Testis (tissue), 2 donors: ENCODE measurements at regions not wholly inside any gene's neighbourhood (a gene's known extent, or its start where the extent isn't known, plus 50 kb on each side); places are given as distances from the start of the nearest gene placed in this dataset.

Source experiments
- DNase-seq: peaks from one replicate; pipeline ENCODE4 v3.0.0-alpha.2; 2019
- H3K27ac ChIP-seq, 2 donors: fragments of 200-600 bp; sonication (generic); one replicate each; pipeline ENCODE4 v1.5.1; 2019
- H3K27me3 ChIP-seq: fragments of 200-600 bp; sonication (generic); one replicate; pipeline ENCODE4 v1.5.1; 2019
- H3K36me3 ChIP-seq: fragments of 200-600 bp; sonication (generic); one replicate; pipeline ENCODE4 v1.5.1; 2017; ENCODE audit warnings: low read depth; ENCODE audit errors: missing control alignments
- H3K4me1 ChIP-seq: fragments of 200-600 bp; sonication (generic); one replicate; pipeline ENCODE4 v1.5.1; 2019
- H3K4me3 ChIP-seq, 2 donors: fragments of 200-600 bp; sonication (generic); one replicate each; pipeline ENCODE4 v1.5.1; 2017 to 2019
- H3K9me3 ChIP-seq: fragments of 200-600 bp; sonication (generic); one replicate; pipeline ENCODE4 v1.5.1; 2017
- CTCF ChIP-seq, 3 experiments: fragments of 450-650 bp in 2 of 3; fragments of 200-600 bp in 1 of 3; sonication (generic) in 1 of 3; IDR thresholded peaks; one replicate each; pipeline ENCODE4 v1.5.1; 2016 to 2019; ENCODE audit warnings: antibody characterized with exemption in 3 of 3, mild to moderate bottlenecking in 2 of 3, moderate library complexity in 1 of 3
- POLR2A ChIP-seq: fragments of 450-650 bp; IDR thresholded peaks from one replicate; pipeline ENCODE4 v1.6.1; 2017; ENCODE audit warnings: antibody characterized with exemption, mild to moderate bottlenecking, moderate library complexity
- WGBS, 2 donors: methylation state at CpG; one replicate each; pipeline ENCODE4 v1.1.5; 2018; 5-methylcytosine and 5-hydroxymethylcytosine counted together
- intact Hi-C: fragments of 100-400 bp; cut with DNase I; formaldehyde crosslinking; loops from one replicate; pipeline ENCODE4 v1.15.1; 2023; ENCODE audit warnings: low total_unique reads

GRCh38 chr5:75856056-75856455 is 138.8 kb upstream of the POC5 start:
- Histone ChIP-seq H3K9me3 (no peaks in the 10 kb centered on the region), H3K27me3 (no peaks in the 10 kb centered on the region), H3K4me3 (no peak overlapping the region), H3K27ac (no peak overlapping the region), H3K4me1 (no peaks in the 10 kb centered on the region), H3K36me3 (no peaks in the 10 kb centered on the region)
- DNase-seq = no peak
- no peak for TF ChIP-seq POLR2A
- no peak for TF ChIP-seq CTCF (IDR thresholded peaks at IDR 0.05)
- intact Hi-C loops = no loop called here

GRCh38 chr5:75848077-75848476 is 130.8 kb upstream of the POC5 start:
- no peaks in the 10 kb centered on the region for H3K36me3 ChIP-seq
- no peak for DNase-seq
- no peak overlapping the region for H3K4me3 ChIP-seq
- H3K27me3 ChIP-seq = no peaks in the 10 kb centered on the region
- no peaks in the 10 kb centered on the region for H3K4me1 ChIP-seq
- H3K27ac ChIP-seq = no peak overlapping the region
- intact Hi-C loops = no loop called here
- WGBS, 2 donors = 77 to 90% methylated on average over 1 of the region's 1 CpG
- no peak for TF ChIP-seq CTCF (IDR thresholded peaks at IDR 0.05)
- no peak for TF ChIP-seq POLR2A
- H3K9me3 ChIP-seq = no peaks in the 10 kb centered on the region

GRCh38 chr5:75847561-75848021 is 130.4 kb upstream of the POC5 start:
- intact Hi-C loops = no loop called here
- WGBS, 2 donors = 87 to 91% methylated on average over 1 of the region's 1 CpG
- no peak for TF ChIP-seq CTCF (IDR thresholded peaks at IDR 0.05)

GRCh38 chr5:75844301-75844700 is 127.1 kb upstream of the POC5 start:
- Histone ChIP-seq H3K4me3 (no peak overlapping the region), H3K36me3 (no peaks in the 10 kb centered on the region), H3K4me1 (no peaks in the 10 kb centered on the region), H3K27ac (no peak overlapping the region), H3K27me3 (no peaks in the 10 kb centered on the region), H3K9me3 (no peaks in the 10 kb centered on the region)
- no peak for DNase-seq
- 89 to 95% methylated on average over 2 of the region's 2 CpGs for WGBS, 2 donors
- intact Hi-C loops = no loop called here
- TF ChIP-seq POLR2A (no peak), CTCF (IDR thresholded peaks at IDR 0.05) (no peak)

More at GRCh38 chr5:75847561-75848021, 130.4 kb upstream of the POC5 start:
- no peak for DNase-seq
- Histone ChIP-seq H3K9me3 (no peaks in the 10 kb centered on the region), H3K36me3 (no peaks in the 10 kb centered on the region), H3K4me3 (no peak overlapping the region), H3K4me1 (no peaks in the 10 kb centered on the region), H3K27me3 (no peaks in the 10 kb centered on the region), H3K27ac (no peak overlapping the region)

GRCh38 chr5:75843319-75843718 is 126.1 kb upstream of the POC5 start:
- Histone ChIP-seq H3K36me3 (no peaks in the 10 kb centered on the region), H3K4me1 (no peaks in the 10 kb centered on the region), H3K9me3 (no peaks in the 10 kb centered on the region), H3K4me3 (no peak overlapping the region), H3K27ac (no peak overlapping the region), H3K27me3 (no peaks in the 10 kb centered on the region)
- 62 to 64% methylated on average over 4 of the region's 4 CpGs for WGBS, 2 donors
- no peak for DNase-seq
- intact Hi-C loops = no loop called here
- TF ChIP-seq POLR2A (no peak), CTCF (IDR thresholded peaks at IDR 0.05) (no peak)
